Suppressor macrophage treated with lipopolysaccharide for 4 hours (primary cell): ENCODE measurements at regions not wholly inside any gene's neighbourhood (a gene's known extent, or its start where the extent isn't known, plus 50 kb on each side); places are given as distances from the start of the nearest gene placed in this dataset.
"Not testable (repeated sequence)": the region's sequence is repeated elsewhere in the genome, so short reads cannot be mapped to it uniquely, and the experiment has no call there.

Experiments used
- DNase-seq: peaks from one replicate; pipeline ENCODE4 v3.0.0-alpha.2; 2020

DNA sequence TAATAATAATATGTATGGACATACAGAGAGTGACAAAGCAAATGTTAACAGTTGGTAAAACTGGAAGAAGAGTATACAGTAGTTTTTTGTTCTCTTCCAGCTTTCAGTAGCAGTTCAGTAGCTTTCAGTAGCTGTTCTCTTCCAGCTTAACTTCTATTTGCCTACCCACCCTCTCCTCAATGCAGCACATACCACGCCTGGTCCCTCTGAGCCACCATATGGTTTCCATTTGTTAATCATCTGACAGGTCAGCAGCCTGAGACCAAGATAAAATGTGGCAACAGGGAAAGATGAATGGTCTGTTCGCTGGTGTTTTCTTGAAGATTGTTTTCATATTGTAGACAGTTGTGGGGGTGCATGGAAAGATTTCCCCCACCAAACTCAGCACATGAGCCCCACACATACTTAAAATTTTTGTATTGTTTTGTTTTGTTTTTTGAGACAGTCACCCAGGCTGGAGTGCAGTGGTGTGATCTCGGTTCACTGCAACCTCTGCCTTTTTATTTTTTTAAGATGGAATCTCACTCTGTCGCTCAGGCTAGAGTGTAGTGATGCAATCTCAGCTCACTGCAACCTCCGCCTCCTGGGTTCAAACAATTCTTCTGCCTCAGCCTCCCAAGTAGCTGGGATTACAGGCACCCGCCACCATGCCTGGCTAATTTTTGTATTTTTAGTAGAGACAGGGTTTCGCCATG is 56.8 kb downstream of the ATP6V0E2 start:
- not testable (repeated sequence) for DNase-seq

DNA sequence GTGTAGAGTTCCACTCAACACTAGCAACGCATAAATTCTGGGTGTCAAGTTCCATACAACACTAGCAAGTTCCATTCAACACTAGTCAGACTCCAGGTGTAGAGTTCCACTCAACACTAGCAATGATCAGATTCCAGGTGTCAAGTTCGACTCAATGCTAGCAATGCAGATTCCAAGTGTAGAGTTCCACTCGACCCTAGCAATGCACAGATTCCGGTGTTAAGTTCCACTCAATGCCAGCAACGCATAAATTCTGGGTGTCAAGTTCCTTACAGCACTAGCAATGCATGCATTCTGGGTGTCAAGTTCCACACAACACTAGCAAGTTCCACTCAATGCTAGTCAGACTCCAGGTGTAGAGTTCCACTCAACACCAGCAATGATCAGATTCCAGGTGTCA is 60.0 kb downstream of the ATP6V0E2 start:
- not testable (repeated sequence) for DNase-seq

DNA sequence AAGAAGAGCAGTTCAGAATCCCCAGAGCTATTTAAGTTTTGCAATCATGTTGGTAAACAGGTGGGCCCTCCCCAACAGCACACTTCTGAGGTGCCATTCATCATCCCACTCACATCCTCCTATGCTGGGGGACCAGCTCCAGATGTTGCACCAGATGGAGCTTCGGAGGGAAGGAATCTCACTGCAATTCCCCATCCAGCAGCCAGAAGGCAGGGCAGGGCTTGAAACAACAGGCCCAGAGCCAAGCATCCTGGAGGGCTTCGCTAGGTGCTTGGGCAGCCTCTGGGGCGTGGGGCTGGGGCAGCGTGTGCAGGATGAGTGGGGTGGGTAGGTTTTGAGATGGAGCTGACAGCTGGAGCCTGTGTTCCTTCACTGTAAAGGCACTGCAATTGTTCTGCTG is 73.6 kb downstream of the ATP6V0E2 start:
- not testable (repeated sequence) for DNase-seq

DNA sequence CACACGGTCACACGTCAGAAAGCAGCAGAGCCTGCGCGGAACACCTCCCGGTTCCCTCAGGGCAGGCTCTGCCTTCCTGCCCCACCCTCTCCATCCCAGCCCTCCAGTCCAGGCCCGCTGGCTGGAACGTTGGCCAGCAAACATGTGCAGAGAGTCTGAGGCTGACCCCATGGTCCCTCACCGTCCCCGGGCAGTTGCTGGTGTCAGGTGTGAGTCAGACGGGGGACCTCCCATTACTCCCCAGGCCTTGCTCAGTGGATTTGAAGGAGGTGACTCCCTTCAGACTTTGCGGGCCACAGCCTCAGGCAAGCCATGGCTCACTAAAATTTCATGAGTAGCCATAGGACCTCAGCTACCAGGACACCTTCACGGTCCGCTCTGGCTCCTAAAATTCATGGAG is 74.7 kb downstream of the ATP6V0E2 start:
- DNase-seq, result not testable (repeated sequence)

DNA sequence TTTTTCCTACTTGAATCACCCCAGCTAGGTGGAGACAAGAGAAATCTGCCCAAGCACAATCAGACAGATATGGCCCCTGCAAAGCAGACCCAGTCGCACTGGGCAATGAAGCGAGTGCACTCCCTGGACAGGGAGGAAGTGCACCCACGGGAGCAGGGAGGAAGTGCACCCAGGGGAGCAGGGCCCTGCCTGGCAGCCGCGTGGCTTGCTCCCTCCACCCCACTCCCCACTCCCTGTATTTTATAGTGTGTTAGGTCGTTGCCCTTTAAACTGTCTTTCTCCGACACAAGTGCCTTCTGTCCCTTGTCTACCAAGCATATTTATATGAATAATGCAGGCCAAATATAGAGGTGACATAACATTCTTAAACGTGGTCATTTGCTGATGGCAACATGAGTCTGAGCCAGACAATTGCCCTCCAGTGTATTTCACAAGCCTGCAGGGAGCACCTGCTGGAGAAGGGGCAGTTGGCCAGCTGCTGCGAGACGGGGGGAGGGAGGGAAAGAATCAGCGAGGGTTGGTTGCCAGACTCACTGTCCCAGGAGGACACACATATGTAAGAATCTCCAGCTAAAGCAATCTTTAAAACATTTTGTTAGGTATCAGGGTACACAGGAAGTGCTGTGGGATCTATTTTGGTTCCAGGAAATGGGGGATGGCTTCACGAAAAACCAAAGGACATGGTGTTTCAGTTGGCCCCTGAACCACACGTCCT is 76.3 kb downstream of the ATP6V0E2 start:
- DNase-seq, result not testable (repeated sequence)

DNA sequence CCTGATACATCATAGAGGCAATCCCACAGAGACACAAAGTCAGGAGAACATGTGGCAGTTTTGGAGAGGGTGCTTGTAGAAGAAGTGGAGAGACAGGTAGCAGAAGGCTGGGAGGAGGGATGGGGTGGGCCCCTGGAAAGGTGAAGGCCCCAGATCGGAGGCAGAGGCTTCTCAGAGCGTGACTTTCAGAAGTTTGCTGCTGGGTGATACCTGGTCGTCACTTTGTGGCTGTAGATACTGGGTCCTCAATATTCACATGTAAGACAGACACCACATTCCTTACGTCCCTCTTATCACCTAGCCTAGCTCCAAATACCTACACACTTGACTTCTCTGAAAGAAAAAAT is 76.8 kb downstream of the ATP6V0E2 start:
- DNase-seq, result not testable (repeated sequence)

DNA sequence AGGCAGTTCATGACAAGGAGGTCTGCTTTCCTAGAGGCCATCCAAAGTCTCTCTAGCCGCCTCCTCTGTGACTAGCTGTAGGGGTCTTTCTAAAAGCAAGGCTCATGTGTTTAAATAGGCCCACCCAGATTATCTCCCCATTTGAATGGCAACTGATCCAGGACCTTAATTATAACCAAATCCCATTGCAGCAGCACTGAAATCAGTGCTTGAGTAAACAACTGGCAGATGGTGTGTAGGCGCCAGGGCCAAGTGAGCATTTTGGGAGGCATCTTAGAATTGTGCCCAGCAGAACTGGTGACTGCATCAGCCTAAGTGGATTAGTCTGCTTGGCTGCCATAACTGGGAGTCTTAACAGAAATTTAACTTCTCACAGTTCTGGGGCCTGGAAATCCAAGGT is 77.8 kb downstream of the ATP6V0E2 start:
- not testable (repeated sequence) for DNase-seq

DNA sequence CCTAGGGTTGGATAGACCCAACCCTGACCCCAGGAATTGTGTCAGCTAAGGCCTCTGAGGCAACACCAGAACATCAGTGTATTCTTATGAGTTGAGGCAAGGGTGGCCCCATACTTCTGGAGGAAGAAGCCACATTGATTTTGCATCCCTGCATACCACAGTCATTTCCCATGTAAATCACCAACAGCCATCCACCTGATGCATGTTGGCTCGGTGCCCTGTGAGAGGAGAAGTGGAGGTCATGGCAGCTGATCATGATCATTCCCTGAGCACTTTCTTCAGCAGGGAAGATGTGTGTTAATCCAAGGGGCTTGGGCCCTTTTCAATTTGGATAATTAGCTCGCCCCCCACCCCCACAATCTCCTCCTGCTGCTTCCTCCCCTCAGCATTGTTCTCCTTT is 85.1 kb downstream of the ATP6V0E2 start:
- not testable (repeated sequence) for DNase-seq

DNA sequence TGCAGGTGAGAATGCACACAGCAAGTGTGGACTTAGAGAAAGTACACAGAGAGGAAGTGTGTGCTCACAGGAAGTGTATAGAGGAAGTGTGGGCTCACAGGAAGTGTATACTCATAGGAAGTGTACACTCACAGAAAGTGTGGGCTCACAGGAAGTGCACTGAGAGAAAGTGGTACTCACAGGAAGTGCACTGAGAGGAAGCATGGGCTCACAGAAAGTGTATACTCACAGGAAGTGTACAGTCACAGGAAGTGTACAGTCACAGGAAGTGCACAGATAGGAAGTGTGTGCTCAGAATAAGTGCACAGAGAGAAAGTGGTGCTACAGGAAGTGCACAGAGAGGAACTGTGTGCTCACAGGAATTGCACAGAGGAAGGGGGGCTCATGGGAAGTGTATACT is 87.1 kb downstream of the ATP6V0E2 start:
- not testable (repeated sequence) for DNase-seq

DNA sequence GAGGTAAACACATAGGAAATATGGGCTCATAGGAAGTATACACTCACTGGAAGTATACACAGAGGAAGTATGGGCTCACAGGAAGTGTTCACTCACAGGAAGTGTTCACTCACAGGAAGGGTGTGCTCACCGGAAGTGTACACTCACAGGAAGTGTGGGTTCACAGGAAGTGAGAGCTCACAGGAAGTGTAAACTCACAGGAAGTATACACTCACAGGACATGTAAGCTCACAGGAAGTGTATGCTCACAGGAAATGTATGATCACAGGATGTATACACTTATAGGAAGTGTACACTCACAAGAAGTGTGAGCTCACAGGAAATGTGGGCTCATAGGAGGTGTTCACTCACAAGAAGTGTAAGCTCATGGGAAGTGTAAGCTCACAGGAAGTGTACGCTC is 88.1 kb downstream of the ATP6V0E2 start:
- not testable (repeated sequence) for DNase-seq

DNA sequence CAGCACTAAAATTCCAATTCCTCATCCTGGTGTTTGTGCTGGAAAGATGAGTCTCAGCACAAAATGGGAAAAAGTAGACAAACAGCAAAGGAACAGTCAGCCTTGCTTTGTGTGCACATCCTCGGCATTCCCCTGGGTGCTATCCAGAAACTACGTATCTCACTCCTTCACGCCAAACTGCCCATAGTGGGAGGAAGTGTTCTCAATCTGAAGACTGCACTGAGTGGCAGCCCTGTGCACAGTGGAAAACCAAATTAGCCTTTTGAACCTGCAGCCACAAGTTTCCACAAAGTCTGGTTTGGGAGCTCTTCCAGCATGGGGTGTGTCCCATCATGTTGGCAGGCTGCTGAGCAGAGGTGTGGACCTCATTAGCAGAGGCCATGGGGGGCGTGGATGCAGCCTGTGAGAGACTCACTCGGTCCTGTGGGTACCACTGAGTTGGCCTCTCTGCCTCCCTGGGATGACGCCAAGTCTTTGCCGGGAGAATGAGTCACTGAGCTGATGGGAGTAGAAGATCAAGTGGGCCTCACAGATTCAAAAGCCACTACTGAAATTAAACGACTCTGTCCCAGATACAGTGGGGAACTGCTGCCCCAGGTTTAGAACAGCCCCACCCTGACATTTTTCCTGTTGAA is 89.0 kb downstream of the ATP6V0E2 start:
- DNase-seq, result not testable (repeated sequence)

DNA sequence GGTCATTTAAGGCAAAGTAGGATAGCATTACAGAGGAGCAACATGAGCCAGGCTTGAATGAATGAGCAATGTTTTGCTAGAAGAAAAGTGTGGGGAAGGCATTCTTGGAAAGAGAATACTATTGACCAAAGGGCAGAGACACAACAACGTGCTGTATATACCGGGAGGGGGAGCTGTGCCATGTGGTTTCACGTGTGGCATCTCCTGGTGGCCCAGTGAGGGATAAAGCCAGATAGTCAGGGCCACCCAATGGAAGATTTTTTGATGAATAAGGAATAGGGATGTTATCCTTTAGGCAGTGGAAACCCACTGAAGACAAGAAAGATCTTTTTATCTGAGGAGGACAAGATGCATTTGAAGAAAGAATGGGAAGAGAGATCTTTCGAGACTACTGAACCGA is 90.2 kb downstream of the ATP6V0E2 start:
- DNase-seq, result not testable (repeated sequence)

DNA sequence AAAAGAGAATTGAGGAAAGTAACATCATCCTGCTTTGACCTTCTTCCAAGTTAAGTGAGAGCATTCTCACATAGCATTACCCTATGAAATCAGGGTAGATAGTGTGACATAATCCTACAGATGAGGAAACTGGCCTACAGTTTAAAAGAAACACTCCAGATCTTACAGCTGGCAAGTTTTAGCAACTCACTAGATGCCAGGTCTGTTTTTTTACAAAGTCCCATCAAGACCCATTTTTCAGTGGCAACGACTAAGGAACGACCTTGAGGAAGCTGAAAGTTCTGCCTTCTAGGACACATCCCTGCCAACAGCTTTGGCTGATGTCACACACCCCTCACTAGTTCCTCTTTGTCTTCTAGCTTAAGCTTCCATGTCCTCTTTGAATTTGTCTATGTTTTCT is 92.7 kb downstream of the ATP6V0E2 start:
- peak; percentile 24 for DNase-seq

DNA sequence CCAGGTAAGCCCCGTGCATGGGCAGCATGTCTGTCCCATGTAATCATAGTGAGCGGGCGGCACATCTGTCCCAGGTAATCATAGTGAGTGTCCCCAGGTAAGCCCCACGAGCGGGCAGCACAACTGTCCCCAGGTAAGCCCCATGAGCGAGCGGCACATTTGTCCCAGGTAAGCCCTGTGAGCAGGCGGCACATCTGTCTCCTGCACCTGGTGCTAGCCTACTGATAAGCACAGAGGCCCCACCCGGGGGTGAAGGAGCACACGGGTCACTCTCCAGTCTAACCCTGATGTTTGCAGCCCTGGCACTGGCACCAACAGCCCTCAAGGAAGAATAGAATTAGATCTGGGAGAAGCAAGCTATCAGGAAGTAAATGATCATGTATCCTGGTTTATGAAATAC is 99.2 kb downstream of the ATP6V0E2 start:
- not testable (repeated sequence) for DNase-seq

DNA sequence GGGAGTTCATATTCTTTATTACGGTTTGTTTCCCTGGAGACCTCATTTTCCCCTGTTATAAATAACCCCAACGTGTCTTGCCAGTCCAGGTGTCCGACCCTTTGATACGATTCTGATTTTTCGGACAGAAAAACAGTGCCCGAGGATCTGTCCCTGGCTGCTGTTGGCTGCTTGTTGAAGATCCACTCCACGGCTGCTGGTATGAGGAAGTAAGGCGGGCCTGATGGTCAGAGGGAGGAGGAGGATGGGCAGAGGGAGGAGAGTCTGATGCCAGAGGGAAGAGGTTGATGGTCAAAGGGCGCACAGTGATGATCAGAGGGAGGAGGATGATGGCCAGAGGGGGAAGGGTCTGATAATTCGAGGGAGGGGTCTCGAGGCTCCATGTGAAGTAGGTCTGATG is 99.9 kb downstream of the ATP6V0E2 start:
- DNase-seq, result not testable (repeated sequence)

DNA sequence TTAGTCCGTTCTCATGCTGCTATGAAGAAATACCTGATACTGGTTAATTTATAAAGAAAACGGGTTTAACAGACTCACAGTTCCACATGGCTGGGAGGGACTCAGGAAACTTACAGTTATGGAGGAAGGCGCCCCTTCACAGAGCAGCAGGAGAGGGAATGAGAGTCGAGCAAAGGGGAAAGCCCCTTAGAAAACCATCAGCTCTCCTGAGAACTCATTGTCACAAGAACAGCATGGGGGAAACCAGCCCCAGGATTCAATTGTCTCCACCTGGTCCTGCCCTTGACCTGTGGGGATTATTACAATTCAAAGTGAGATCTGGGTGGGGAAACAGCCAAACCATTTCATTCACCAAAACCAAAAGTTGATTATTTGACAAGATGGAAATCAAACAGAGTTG is 101.8 kb downstream of the ATP6V0E2 start:
- DNase-seq, result not testable (repeated sequence)

DNA sequence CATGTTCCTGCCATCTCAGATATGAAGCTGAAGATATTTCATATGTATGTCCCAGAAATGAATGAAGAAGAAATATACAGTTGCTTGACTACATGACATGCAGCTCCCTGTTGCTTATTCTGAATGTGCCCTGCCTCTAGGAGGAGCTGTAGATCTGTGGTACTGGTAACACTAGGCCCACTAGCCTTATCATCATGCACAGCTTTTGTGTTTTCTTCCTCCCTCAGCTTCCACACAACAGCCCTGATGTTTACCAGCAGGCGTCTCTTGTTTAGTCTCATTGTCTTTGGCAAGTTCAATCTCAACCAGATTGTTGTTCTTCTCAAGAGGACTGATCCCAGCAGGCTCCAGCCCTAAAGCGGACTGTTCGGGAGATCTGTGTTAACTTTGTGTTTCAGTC is 104.8 kb downstream of the ATP6V0E2 start:
- not testable (repeated sequence) for DNase-seq

DNA sequence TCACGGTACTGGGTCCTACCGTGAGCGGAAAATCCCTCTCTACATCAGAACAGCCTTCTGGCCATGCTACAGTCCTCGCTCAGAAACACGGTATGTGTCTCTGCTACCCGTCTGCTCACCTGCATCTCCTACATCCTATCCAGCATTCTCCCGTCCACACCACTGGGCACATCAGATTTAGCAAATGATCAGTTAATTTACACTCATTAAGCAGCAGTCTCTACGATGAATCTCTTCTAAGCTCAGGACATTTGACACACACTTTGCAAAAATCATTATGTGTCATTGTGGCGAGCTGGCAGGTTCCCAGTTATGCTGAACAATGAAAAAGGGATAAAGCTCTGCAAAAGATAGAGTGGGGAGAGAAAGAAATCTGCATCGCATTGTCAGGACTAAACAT is 105.2 kb downstream of the ATP6V0E2 start:
- not testable (repeated sequence) for DNase-seq

DNA sequence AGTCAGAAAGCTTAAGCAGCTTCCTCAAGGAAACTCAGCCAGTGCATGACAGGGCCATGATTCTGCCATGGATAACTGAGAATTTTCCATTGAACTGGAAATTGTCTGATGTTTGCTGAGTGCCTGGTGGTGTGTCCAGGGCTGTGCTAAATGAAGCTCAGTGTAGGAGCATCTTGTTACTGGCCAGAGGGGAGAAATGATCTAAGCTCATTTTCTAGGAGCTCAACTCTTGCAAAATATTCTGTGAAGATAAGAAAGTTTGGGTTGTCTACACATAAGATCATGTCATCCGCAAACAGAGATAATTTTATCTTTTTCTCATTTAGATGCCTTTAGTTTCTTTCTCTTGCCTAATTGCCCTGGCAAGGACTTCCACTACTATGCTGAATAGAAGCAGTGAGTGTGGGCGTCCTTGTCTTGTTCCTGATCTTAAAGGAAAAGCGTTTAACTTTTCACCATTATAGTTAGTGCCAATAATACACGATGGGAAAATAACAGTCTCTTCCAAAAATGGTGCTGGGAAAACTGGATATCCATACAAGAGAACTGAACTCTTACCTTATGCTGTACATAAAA is 108.9 kb downstream of the ATP6V0E2 start:
- DNase-seq, result not testable (repeated sequence)

DNA sequence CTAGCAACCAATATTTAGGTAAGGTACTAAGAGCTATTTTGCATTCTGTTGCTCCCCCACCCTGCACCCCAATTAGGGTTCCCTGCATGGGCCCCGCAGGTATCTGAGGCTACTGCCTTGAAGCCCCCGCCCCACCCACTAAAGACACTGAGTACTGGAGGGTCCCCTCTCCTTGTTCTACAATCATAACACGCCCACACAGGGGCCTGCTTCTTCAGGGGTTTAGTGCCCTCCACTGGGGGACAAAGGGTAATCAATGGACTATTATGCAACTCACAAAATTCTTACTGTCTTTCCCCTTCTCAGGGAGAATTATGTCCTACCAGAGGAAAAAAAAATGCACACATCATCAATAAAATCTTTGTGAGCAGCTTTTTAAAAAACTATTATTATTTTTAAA is 113.1 kb downstream of the ATP6V0E2 start:
- DNase-seq, result not testable (repeated sequence)

DNA sequence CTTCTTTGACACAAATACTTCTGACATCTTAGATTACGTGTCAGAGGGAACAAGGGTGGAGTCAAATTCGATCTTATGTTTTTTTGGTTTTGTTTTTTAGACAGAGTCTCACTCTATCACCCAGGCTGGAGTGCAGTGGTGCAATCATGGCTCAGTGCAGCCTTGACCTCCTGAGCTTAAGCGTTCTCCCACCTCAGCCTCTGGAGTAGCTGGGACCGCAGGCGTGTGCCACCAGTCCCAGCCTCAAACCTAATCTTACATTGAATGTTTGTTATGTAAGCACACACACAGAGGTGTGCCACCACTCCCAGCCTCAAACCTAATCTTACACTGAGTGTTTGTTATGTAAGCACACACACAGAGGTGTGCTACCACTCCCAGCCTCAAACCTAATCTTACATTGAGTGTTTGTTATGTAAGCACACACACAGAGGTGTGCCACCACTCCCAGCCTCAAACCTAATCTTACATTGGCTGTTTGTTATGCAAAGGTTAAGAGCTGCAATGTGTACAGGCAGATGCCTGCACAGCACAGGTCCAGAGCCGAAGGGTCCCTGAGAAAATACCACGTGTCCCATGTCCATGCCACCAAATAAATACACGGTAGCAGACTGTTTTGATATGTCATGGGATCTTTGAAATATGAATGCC is 118.0 kb downstream of the ATP6V0E2 start:
- not testable (repeated sequence) for DNase-seq

DNA sequence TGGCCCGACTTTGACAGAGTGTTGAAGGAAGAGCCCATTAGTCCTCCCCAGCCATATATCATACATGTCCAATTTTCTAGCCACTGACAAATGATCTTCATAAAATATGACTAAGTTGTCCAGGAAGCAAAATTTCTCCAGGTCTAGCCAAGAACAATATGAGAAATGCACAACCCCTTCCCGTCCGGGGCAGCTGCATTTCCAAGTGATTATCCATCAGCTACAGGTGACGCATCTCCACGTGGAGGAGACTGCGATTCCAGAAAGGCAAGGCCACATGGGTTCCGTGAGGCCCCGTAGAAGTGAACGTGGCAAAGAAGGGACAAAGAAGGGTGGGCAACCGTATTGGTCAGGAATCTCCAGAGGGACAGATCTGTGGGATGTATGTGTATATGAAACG is 118.6 kb downstream of the ATP6V0E2 start:
- DNase-seq, result not testable (repeated sequence)
